ENCODE measurements at regions not wholly inside any gene's neighbourhood (a gene's known extent, or its start where the extent isn't known, plus 50 kb on each side); places are given as distances from the start of the nearest gene placed in this dataset.

GRCh38 chr7:156492170-156492569 is 148.4 kb upstream of the RNF32 start:
- TF ChIP-seq CTCF (conservative IDR thresholded peaks at IDR 0.05): no peak
- H3K4me3 Mint-ChIP-seq: no peak overlapping the region
- H3K9me3 Mint-ChIP-seq: no peaks in the 10 kb centered on the region
- H3K36me3 Mint-ChIP-seq (ENCODE audit: low read depth): no peaks in the 10 kb centered on the region
- no peak for DNase-seq (ENCODE audit: low read depth, low spot score)
- no peak overlapping the region for H3K27ac Mint-ChIP-seq (ENCODE audit: unreplicated experiment)
- peaks cover 4% of the 10 kb centered on the region for H3K4me1 Mint-ChIP-seq
- H3K27me3 Mint-ChIP-seq (ENCODE audit: low read depth): no peaks in the 10 kb centered on the region

- H3K4me1 Mint-ChIP-seq: peaks cover 4% of the 10 kb centered on the region
- DNase-seq (ENCODE audit: low read depth, low spot score): no peak
- no peaks in the 10 kb centered on the region for H3K27me3 Mint-ChIP-seq (ENCODE audit: low read depth)
- no peak for TF ChIP-seq CTCF (conservative IDR thresholded peaks at IDR 0.05)
- H3K36me3 Mint-ChIP-seq (ENCODE audit: low read depth): no peaks in the 10 kb centered on the region
- H3K4me3 Mint-ChIP-seq: no peak overlapping the region
- H3K9me3 Mint-ChIP-seq: no peaks in the 10 kb centered on the region
- no peak overlapping the region for H3K27ac Mint-ChIP-seq (ENCODE audit: unreplicated experiment)
Measured at GRCh38 chr7:156491435-156491834, 149.1 kb upstream of the RNF32 start.

- Mint-ChIP-seq H3K4me1 (peaks cover 4% of the 10 kb centered on the region), H3K36me3 (ENCODE audit: low read depth) (no peaks in the 10 kb centered on the region), H3K4me3 (no peak overlapping the region), H3K9me3 (no peaks in the 10 kb centered on the region), H3K27me3 (ENCODE audit: low read depth) (no peaks in the 10 kb centered on the region), H3K27ac (ENCODE audit: unreplicated experiment) (no peak overlapping the region)
- no peak for TF ChIP-seq CTCF (conservative IDR thresholded peaks at IDR 0.05)
- DNase-seq (ENCODE audit: low read depth, low spot score): no peak
Measured at GRCh38 chr7:156490021-156490800, 150.4 kb upstream of the RNF32 start.

- Mint-ChIP-seq H3K9me3 (no peaks in the 10 kb centered on the region), H3K36me3 (ENCODE audit: low read depth) (no peaks in the 10 kb centered on the region), H3K4me1 (peaks cover 4% of the 10 kb centered on the region), H3K27ac (ENCODE audit: unreplicated experiment) (no peak overlapping the region), H3K27me3 (ENCODE audit: low read depth) (no peaks in the 10 kb centered on the region), H3K4me3 (no peak overlapping the region)
- no peak for DNase-seq (ENCODE audit: low read depth, low spot score)
- no peak for TF ChIP-seq CTCF (conservative IDR thresholded peaks at IDR 0.05)
Measured at GRCh38 chr7:156487811-156488533, 152.6 kb upstream of the RNF32 start.

- Mint-ChIP-seq H3K4me1 (no peaks in the 10 kb centered on the region), H3K9me3 (peaks cover 2% of the 10 kb centered on the region), H3K4me3 (no peak overlapping the region), H3K36me3 (ENCODE audit: low read depth) (no peaks in the 10 kb centered on the region), H3K27ac (ENCODE audit: unreplicated experiment) (no peak overlapping the region), H3K27me3 (ENCODE audit: low read depth) (peaks cover 3% of the 10 kb centered on the region)
- no peak for TF ChIP-seq CTCF (conservative IDR thresholded peaks at IDR 0.05)
- DNase-seq (ENCODE audit: low read depth, low spot score): no peak
Measured at GRCh38 chr7:156480671-156481070, 159.9 kb upstream of the RNF32 start.
